ENCODE measurements at regions not wholly inside any gene's neighbourhood (a gene's known extent, or its start where the extent isn't known, plus 50 kb on each side); places are given as distances from the start of the nearest gene placed in this dataset.

- TF ChIP-seq CTCF (IDR thresholded peaks at IDR 0.05) (no peak), EP300 (IDR thresholded peaks at IDR 0.05) (no peak)
These were observed 81.3 kb upstream of the ERCC6L2 start for GRCh38 chr9:95793924-95794828.
